ENCODE measurements at regions not wholly inside any gene's neighbourhood (a gene's known extent, or its start where the extent isn't known, plus 50 kb on each side); places are given as distances from the start of the nearest gene placed in this dataset.

GRCh38 chr3:18672561-18672960 lies 247.4 kb upstream of the SATB1 start:
- no peak overlapping the region for H3K27ac ChIP-seq (ENCODE audit: insufficient read depth, low read length)
- no peak overlapping the region for H2AK9ac ChIP-seq (replicated peaks; ENCODE audit: low read depth, low read length, poor library complexity)
- BruUV-seq (replicated peaks), result no TSS peak
- no peak overlapping the region for H2BK20ac ChIP-seq (ENCODE audit: low read depth, low read length)
- ATAC-seq (ENCODE audit: low read depth) (no peak), DNase-seq (no peak)
- peaks cover 4% of the 10 kb centered on the region; the same call in 1 of the 2 replicates for H3K9me3 ChIP-seq (ENCODE audit: control insufficient read depth, insufficient read depth, low read length)
- H3K14ac ChIP-seq (replicated peaks; ENCODE audit: low read depth, low read length), result no peak overlapping the region
- H3K9me1 ChIP-seq (ENCODE audit: insufficient read depth, low read length), result no peaks in the 10 kb centered on the region
- no peak overlapping the region for H2AK5ac ChIP-seq (ENCODE audit: low read depth, low read length)
- no peaks in the 10 kb centered on the region for H3K4me1 ChIP-seq (ENCODE audit: control insufficient read depth, insufficient read depth, low read length)
- H3K9ac ChIP-seq (ENCODE audit: low read depth, low read length), result no peak overlapping the region
- H2AFZ ChIP-seq (replicated peaks; ENCODE audit: low read length, poor library complexity), result no peak overlapping the region
- no peak overlapping the region for H3K4me2 ChIP-seq (ENCODE audit: low read depth, low read length)
- no peak overlapping the region for H3K4me3 ChIP-seq (ENCODE audit: insufficient read depth, low read depth, low read length)
- H2BK5ac ChIP-seq (ENCODE audit: low read depth, low read length, poor library complexity, severe bottlenecking), result no peak overlapping the region
- ChIA-PET CTCF (no interaction called here), POLR2A (ENCODE audit: unreplicated experiment) (no interaction called here)
- no peak overlapping the region for H2BK120ac ChIP-seq (ENCODE audit: low read depth, low read length)
- in situ Hi-C loops (cut with MboI; ENCODE audit: low sequenced_read_pairs), result no loop called here
- H3K36me3 ChIP-seq (ENCODE audit: control insufficient read depth, insufficient read depth, low read length), result no peaks in the 10 kb centered on the region
- no peak overlapping the region for H3K18ac ChIP-seq (ENCODE audit: low read depth, low read length)
- no peaks in the 10 kb centered on the region for H4K20me1 ChIP-seq (ENCODE audit: insufficient read depth, low read length)
- intact Hi-C loops (cut with micrococcal nuclease), result no loop called here
- no peak overlapping the region for H4K8ac ChIP-seq (ENCODE audit: low read depth in 2 of 2, low read length in 2 of 2)
- H3K27me3 ChIP-seq (ENCODE audit: control insufficient read depth, insufficient read depth, low read length), result no peaks in the 10 kb centered on the region
- H4K5ac ChIP-seq (ENCODE audit: low read depth, low read length), result no peak overlapping the region
- H4K91ac ChIP-seq (ENCODE audit: insufficient read depth, low read depth, low read length), result no peak overlapping the region
- H3K4ac ChIP-seq (ENCODE audit: low read depth, low read length), result no peak overlapping the region
- dilution Hi-C loops (cut with HindIII; ENCODE audit: low sequenced_read_pairs, unreplicated experiment), result no loop called here
- no peak overlapping the region for H3K56ac ChIP-seq (ENCODE audit: extremely low read depth, insufficient read depth, low read length)
- no peak for TF ChIP-seq POLR2A (IDR thresholded peaks at IDR 0.05; ENCODE audit: low read depth, low read length)
- no peak for TF ChIP-seq ELK1 (IDR thresholded peaks at IDR 0.05; ENCODE audit: borderline replicate concordance, low read depth, low read length)
- TF ChIP-seq MXI1 (IDR thresholded peaks at IDR 0.05; ENCODE audit: borderline replicate concordance, low read depth, low read length), result no peak
- TF ChIP-seq RAD21 (IDR thresholded peaks at IDR 0.05; ENCODE audit: low read length), result no peak
- no peak for TF ChIP-seq SMC3 (IDR thresholded peaks at IDR 0.05; ENCODE audit: low read depth, low read length)
- no peak for TF ChIP-seq MAFK (IDR thresholded peaks at IDR 0.05; ENCODE audit: low read depth, low read length)
- no peak for TF ChIP-seq NFE2L2 (IDR thresholded peaks at IDR 0.05; ENCODE audit: low read depth, low read length)
- no peak for TF ChIP-seq MAZ (IDR thresholded peaks at IDR 0.05; ENCODE audit: borderline replicate concordance, low read depth, low read length)
- TF ChIP-seq RCOR1 (IDR thresholded peaks at IDR 0.05; ENCODE audit: insufficient replicate concordance, low read length), result no peak
- TF ChIP-seq CHD1 (IDR thresholded peaks at IDR 0.05; ENCODE audit: low read depth, low read length), result no peak
- no peak for TF ChIP-seq CEBPB (IDR thresholded peaks at IDR 0.05; ENCODE audit: low read depth, low read length)
- WGBS, 2 experiments (ENCODE audit: extremely low coverage in 2 of 2, insufficient read length in 1 of 2), result no CpG with 5 or more reads among the region's 3 CpGs
- H2BK15ac ChIP-seq (ENCODE audit: low read depth, low read length), result no peak overlapping the region
- no peaks in the 10 kb centered on the region for H3K79me1 ChIP-seq (ENCODE audit: low read depth in 1 of 2, low read length in 2 of 2)
- H3K23ac ChIP-seq (ENCODE audit: low read depth, low read length), result no peak overlapping the region
